Left ventricle myocardium inferior (tissue), 1 donor: ENCODE measurements at regions not wholly inside any gene's neighbourhood (a gene's known extent, or its start where the extent isn't known, plus 50 kb on each side); places are given as distances from the start of the nearest gene placed in this dataset.
"Not testable (repeated sequence)": the region's sequence is repeated elsewhere in the genome, so short reads cannot be mapped to it uniquely, and the experiment has no call there.

ENCODE experiments used
- DNase-seq: peaks from one replicate; pipeline ENCODE4 v3.0.0-alpha.2; 2020
- H3K27ac ChIP-seq: fragments of 200-600 bp; replicated peaks from 2 replicates; pipeline ENCODE4 v1.8.0; 2021
- H3K27me3 ChIP-seq: fragments of 200-600 bp; 2 replicates; pipeline ENCODE4 v1.8.0; 2021; ENCODE audit warnings: low read depth
- H3K36me3 ChIP-seq: fragments of 200-600 bp; 2 replicates; pipeline ENCODE4 v1.8.0; 2021
- H3K4me1 ChIP-seq: fragments of 200-600 bp; 2 replicates; pipeline ENCODE4 v1.8.0; 2021
- H3K4me3 ChIP-seq: fragments of 200-600 bp; 2 replicates; pipeline ENCODE4 v1.8.0; 2021; ENCODE audit warnings: mild to moderate bottlenecking, moderate library complexity
- H3K9me3 ChIP-seq: fragments of 200-600 bp; replicated peaks from 2 replicates; pipeline ENCODE4 v1.8.0; 2021
- CTCF ChIP-seq: fragments of 200-600 bp; IDR thresholded peaks from 2 replicates; pipeline ENCODE4 v1.8.0; 2021; ENCODE audit warnings: antibody characterized with exemption, mild to moderate bottlenecking, borderline replicate concordance
- intact Hi-C: fragments of 100-400 bp; cut with micrococcal nuclease; formaldehyde crosslinking; loops from one replicate; pipeline ENCODE4 v1.11.0; 2022
- donor health status: DM: no; HTN: yes; CAD: no; lungs with severe emphysema.

GRCh38 chr11:81203876-81204275 is 1529.8 kb downstream of the FAM181B start:
- peaks cover 6% of the 10 kb centered on the region for H3K9me3 ChIP-seq
- no peaks in the 10 kb centered on the region for H3K27me3 ChIP-seq
- no peak for DNase-seq
- H3K4me1 ChIP-seq = no peaks in the 10 kb centered on the region
- no peaks in the 10 kb centered on the region for H3K36me3 ChIP-seq
- no peak overlapping the region for H3K27ac ChIP-seq
- H3K4me3 ChIP-seq = no peak overlapping the region
- no peak for TF ChIP-seq CTCF
- intact Hi-C loops = no loop called here

GRCh38 chr11:81197396-81197795 is 1536.3 kb downstream of the FAM181B start:
- H3K27ac ChIP-seq = no peak overlapping the region
- intact Hi-C loops = no loop called here
- TF ChIP-seq CTCF = no peak
- H3K9me3 ChIP-seq = peaks cover 23% of the 10 kb centered on the region
- no peaks in the 10 kb centered on the region for H3K36me3 ChIP-seq
- no peaks in the 10 kb centered on the region for H3K27me3 ChIP-seq
- no peak overlapping the region for H3K4me3 ChIP-seq
- H3K4me1 ChIP-seq = no peaks in the 10 kb centered on the region
- no peak for DNase-seq

- TF ChIP-seq CTCF = no peak
- no peak overlapping the region for H3K4me3 ChIP-seq
- no peak for DNase-seq
- intact Hi-C loops = no loop called here
- H3K4me1 ChIP-seq = no peaks in the 10 kb centered on the region
- no peaks in the 10 kb centered on the region for H3K27me3 ChIP-seq
- H3K36me3 ChIP-seq = no peaks in the 10 kb centered on the region
- peaks cover 15% of the 10 kb centered on the region for H3K9me3 ChIP-seq
- no peak overlapping the region for H3K27ac ChIP-seq
Measured at GRCh38 chr11:81192516-81192915, 1541.1 kb downstream of the FAM181B start.

GRCh38 chr11:81190546-81190945 is 1543.1 kb downstream of the FAM181B start:
- no peak overlapping the region for H3K27ac ChIP-seq
- intact Hi-C loops = no loop called here
- H3K27me3 ChIP-seq = no peaks in the 10 kb centered on the region
- H3K36me3 ChIP-seq = no peaks in the 10 kb centered on the region
- no peaks in the 10 kb centered on the region for H3K4me1 ChIP-seq
- DNase-seq = no peak
- H3K4me3 ChIP-seq = no peak overlapping the region
- no peak for TF ChIP-seq CTCF
- peaks cover 9% of the 10 kb centered on the region for H3K9me3 ChIP-seq

GRCh38 chr11:81187033-81187432 is 1546.6 kb downstream of the FAM181B start:
- H3K27ac ChIP-seq, DNase-seq, H3K9me3 ChIP-seq, intact Hi-C loops, H3K4me1 ChIP-seq, H3K36me3 ChIP-seq, H3K27me3 ChIP-seq, H3K4me3 ChIP-seq: not testable (repeated sequence)

- Histone ChIP-seq H3K27ac (no peak overlapping the region), H3K9me3 (no peaks in the 10 kb centered on the region), H3K4me3 (no peak overlapping the region), H3K4me1 (no peaks in the 10 kb centered on the region), H3K27me3 (no peaks in the 10 kb centered on the region), H3K36me3 (no peaks in the 10 kb centered on the region)
- DNase-seq = no peak
- intact Hi-C loops = no loop called here
- no peak for TF ChIP-seq CTCF
Measured at GRCh38 chr11:81174646-81175330, 1558.9 kb downstream of the FAM181B start.
